ENCODE measurements at regions not wholly inside any gene's neighbourhood (a gene's known extent, or its start where the extent isn't known, plus 50 kb on each side); places are given as distances from the start of the nearest gene placed in this dataset.

DNA sequence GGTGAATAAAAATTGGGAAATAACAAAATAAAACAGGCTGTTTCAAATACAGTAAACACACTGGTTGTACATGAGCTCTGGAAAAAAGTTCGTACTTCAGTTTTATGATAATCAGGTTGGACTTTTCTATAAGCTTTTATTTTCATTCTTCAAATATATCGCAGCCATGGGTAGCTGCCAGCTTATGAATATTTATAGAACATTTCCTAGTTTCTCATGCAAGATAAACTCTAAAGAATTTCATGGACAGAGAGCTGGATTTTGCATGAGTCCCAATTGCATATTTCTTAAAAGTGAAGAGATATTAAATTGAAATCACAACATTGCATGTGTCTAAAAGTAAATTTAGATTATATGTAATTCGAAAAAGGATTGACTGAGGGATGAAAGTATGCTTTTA lies 827.6 kb downstream of the SLC6A15 start:
- TF ChIP-seq, protein P1, sequence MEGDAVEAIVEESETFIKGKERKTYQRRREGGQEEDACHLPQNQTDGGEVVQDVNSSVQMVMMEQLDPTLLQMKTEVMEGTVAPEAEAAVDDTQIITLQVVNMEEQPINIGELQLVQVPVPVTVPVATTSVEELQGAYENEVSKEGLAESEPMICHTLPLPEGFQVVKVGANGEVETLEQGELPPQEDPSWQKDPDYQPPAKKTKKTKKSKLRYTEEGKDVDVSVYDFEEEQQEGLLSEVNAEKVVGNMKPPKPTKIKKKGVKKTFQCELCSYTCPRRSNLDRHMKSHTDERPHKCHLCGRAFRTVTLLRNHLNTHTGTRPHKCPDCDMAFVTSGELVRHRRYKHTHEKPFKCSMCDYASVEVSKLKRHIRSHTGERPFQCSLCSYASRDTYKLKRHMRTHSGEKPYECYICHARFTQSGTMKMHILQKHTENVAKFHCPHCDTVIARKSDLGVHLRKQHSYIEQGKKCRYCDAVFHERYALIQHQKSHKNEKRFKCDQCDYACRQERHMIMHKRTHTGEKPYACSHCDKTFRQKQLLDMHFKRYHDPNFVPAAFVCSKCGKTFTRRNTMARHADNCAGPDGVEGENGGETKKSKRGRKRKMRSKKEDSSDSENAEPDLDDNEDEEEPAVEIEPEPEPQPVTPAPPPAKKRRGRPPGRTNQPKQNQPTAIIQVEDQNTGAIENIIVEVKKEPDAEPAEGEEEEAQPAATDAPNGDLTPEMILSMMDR (optimal IDR thresholded peaks at IDR 0.05 in 1 of 3, IDR thresholded peaks at IDR 0.05 in 1 of 3, conservative IDR thresholded peaks at IDR 0.05 in 1 of 3; ENCODE audit: extremely low read depth in 1 of 3, insufficient read depth in 2 of 3, low read length in 3 of 3), result no peak
- no peak for TF ChIP-seq EZH2 (IDR thresholded peaks at IDR 0.05; ENCODE audit: low read length)

Measured in keratinocyte (primary cell).